GM13977 (cell line): ENCODE measurements at regions not wholly inside any gene's neighbourhood (a gene's known extent, or its start where the extent isn't known, plus 50 kb on each side); places are given as distances from the start of the nearest gene placed in this dataset.
A peak's percentile ranks its signal among the peaks of the same experiment; 100 is the strongest.

Experiments
- DNase-seq: peaks from one replicate; pipeline ENCODE4 v3.0.0; 2012; ENCODE audit warnings: low spot score
- CTCF ChIP-seq: IDR thresholded peaks from 2 replicates; pipeline ENCODE4 v1.5.1; 2012; ENCODE audit warnings: mild to moderate bottlenecking, control low read depth; ENCODE audit not compliant: insufficient read depth; ENCODE audit errors: extremely low read depth, missing control alignments
- in situ Hi-C: fragments of 300-500 bp; cut with MboI; formaldehyde crosslinking; loops from one replicate; pipeline ENCODE4 v1.12.0; 2022; ENCODE audit warnings: low sequenced_read_pairs, low pct_unique_long_range_greater_than_20kb, mixed read lengths, inconsistent platforms; ENCODE audit not compliant: unreplicated experiment

DNA sequence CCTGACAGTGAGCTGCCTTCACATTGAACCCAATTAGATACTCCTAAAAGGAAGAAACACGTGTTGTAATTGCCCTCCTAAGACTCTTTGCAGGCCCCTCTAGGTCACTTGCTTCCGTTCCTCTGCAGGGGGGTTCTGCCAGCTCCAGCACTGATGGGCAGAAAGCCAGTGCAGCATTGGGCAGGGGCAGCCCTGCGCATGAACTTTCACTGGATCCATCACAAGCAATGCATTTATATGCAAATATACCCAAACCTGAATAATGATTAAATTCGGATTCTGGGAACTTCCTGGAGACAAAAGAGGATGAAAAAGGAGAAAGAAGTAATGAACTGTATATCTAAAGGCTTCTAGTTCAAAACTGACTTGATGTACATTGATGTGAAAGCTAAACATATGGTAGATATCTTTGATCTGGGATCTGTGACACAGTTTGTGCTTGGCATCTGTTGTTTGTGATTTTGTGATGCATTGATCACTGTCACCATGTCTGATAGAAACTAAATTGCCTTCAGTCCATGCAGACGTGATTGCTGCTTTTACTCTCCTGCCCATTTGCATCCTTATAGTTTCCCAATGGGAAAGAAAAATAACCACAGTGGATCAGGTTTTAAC lies 313.4 kb downstream of the DEPDC1B start:
- no peak for DNase-seq
- no peak for TF ChIP-seq CTCF
- in situ Hi-C loops: no loop called here

- in situ Hi-C loops: no loop called here
- peak; percentile 17 for DNase-seq
- TF ChIP-seq CTCF: peak; percentile 54
These were observed 317.2 kb downstream of the DEPDC1B start for GRCh38 chr5:60382716-60383115.

GRCh38 chr5:60379907-60380306 lies 320.1 kb downstream of the DEPDC1B start:
- in situ Hi-C loops: no loop called here
- peak; percentile 15 for DNase-seq
- no peak for TF ChIP-seq CTCF

DNA sequence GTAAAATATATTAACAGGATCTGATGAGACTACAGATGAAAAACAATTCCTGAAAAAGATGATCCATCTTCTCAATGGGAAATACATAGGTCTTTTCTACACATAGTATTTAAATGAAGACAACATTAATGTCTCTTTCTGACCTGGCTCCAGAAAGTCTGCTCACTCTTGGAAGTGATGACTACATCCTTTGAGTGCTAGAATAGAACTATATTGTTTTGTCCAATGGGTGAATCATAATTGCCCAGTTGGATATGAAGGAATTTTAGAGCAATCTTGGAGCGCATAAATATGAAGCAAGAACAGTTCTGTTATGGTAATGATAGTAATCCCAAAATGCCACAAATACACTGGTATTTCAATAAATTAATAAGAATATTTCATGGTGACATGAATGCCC lies 322.1 kb downstream of the DEPDC1B start:
- in situ Hi-C loops: no loop called here

DNA sequence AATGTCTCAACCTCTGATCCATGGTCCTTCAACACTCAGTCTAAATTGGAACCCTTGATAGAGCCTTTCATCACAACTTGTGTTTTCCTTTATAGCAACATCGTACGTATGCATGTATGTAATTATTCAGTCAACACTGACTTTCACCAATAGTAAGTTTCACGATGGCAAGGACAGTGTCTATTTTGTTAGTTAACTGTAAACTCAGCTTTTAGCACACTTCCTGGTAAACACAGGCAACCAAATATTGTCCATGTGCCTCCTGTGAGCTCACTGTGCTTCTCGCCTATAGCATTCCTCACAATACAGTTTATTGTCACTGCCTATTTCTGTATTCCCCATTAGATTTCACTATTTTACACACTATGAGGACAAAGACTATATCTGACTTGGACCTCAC lies 323.1 kb downstream of the DEPDC1B start:
- TF ChIP-seq CTCF: no peak
- DNase-seq: no peak
- in situ Hi-C loops: no loop called here

More for the DNA sequence above, 322.1 kb downstream of the DEPDC1B start:
- no peak for TF ChIP-seq CTCF
- no peak for DNase-seq

GRCh38 chr5:60374409-60374808 lies 325.6 kb downstream of the DEPDC1B start:
- in situ Hi-C loops: no loop called here
- no peak for DNase-seq
- no peak for TF ChIP-seq CTCF
